ENCODE measurements at regions not wholly inside any gene's neighbourhood (a gene's known extent, or its start where the extent isn't known, plus 50 kb on each side); places are given as distances from the start of the nearest gene placed in this dataset.

GRCh38 chr3:144127700-144128099 lies 156.1 kb downstream of the DIPK2A start:
- TF ChIP-seq, protein P1, sequence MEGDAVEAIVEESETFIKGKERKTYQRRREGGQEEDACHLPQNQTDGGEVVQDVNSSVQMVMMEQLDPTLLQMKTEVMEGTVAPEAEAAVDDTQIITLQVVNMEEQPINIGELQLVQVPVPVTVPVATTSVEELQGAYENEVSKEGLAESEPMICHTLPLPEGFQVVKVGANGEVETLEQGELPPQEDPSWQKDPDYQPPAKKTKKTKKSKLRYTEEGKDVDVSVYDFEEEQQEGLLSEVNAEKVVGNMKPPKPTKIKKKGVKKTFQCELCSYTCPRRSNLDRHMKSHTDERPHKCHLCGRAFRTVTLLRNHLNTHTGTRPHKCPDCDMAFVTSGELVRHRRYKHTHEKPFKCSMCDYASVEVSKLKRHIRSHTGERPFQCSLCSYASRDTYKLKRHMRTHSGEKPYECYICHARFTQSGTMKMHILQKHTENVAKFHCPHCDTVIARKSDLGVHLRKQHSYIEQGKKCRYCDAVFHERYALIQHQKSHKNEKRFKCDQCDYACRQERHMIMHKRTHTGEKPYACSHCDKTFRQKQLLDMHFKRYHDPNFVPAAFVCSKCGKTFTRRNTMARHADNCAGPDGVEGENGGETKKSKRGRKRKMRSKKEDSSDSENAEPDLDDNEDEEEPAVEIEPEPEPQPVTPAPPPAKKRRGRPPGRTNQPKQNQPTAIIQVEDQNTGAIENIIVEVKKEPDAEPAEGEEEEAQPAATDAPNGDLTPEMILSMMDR (IDR thresholded peaks at IDR 0.05): no peak
- TF ChIP-seq EP300 (IDR thresholded peaks at IDR 0.05) (no peak), POLR2A (IDR thresholded peaks at IDR 0.05) (no peak)
